ENCODE measurements at regions not wholly inside any gene's neighbourhood (a gene's known extent, or its start where the extent isn't known, plus 50 kb on each side); places are given as distances from the start of the nearest gene placed in this dataset.

- TF ChIP-seq POLR2A (IDR thresholded peaks at IDR 0.05; ENCODE audit: low read length) (no peak), GATA1 (IDR thresholded peaks at IDR 0.05; ENCODE audit: low read depth, low read length) (no peak)
Observed at GRCh38 chr6:15876406-15876805, 213.6 kb upstream of the DTNBP1 start.

GRCh38 chr6:15875797-15876196 is 213.0 kb upstream of the DTNBP1 start:
- no peak for DNase-seq
- no peak for TF ChIP-seq POLR2A (IDR thresholded peaks at IDR 0.05; ENCODE audit: low read length)
- no peak for TF ChIP-seq GATA1 (IDR thresholded peaks at IDR 0.05; ENCODE audit: low read depth, low read length)

More at GRCh38 chr6:15876406-15876805, 213.6 kb upstream of the DTNBP1 start:
- no peak for DNase-seq

- no peak for DNase-seq
- TF ChIP-seq GATA1 (IDR thresholded peaks at IDR 0.05; ENCODE audit: low read depth, low read length): no peak
- TF ChIP-seq POLR2A (IDR thresholded peaks at IDR 0.05; ENCODE audit: low read length): no peak
Observed at GRCh38 chr6:15874821-15875220, 212.0 kb upstream of the DTNBP1 start.

- DNase-seq: no peak
- TF ChIP-seq POLR2A (IDR thresholded peaks at IDR 0.05; ENCODE audit: low read length) (no peak), GATA1 (IDR thresholded peaks at IDR 0.05; ENCODE audit: low read depth, low read length) (no peak)
Observed at GRCh38 chr6:15874326-15874725, 211.5 kb upstream of the DTNBP1 start.

- DNase-seq: peak in 1 of 2 experiments; percentile 5
- TF ChIP-seq GATA1 (IDR thresholded peaks at IDR 0.05; ENCODE audit: low read depth, low read length): no peak
Observed at GRCh38 chr6:15872241-15873103, 209.6 kb upstream of the DTNBP1 start.

GRCh38 chr6:15871276-15871675 is 208.4 kb upstream of the DTNBP1 start:
- TF ChIP-seq POLR2A (IDR thresholded peaks at IDR 0.05; ENCODE audit: low read length): no peak
- no peak for TF ChIP-seq GATA1 (IDR thresholded peaks at IDR 0.05; ENCODE audit: low read depth, low read length)
- DNase-seq: no peak

GRCh38 chr6:15870333-15871043 is 207.7 kb upstream of the DTNBP1 start:
- no peak for DNase-seq
- TF ChIP-seq POLR2A (IDR thresholded peaks at IDR 0.05; ENCODE audit: low read length) (no peak), GATA1 (IDR thresholded peaks at IDR 0.05; ENCODE audit: low read depth, low read length) (no peak)

GRCh38 chr6:15864708-15865062 is 201.9 kb upstream of the DTNBP1 start:
- TF ChIP-seq POLR2A (IDR thresholded peaks at IDR 0.05; ENCODE audit: low read length): no peak
- no peak for TF ChIP-seq GATA1 (IDR thresholded peaks at IDR 0.05; ENCODE audit: low read depth, low read length)
- DNase-seq: no peak

GRCh38 chr6:15864038-15864707 is 201.3 kb upstream of the DTNBP1 start:
- DNase-seq: no peak
- TF ChIP-seq POLR2A (IDR thresholded peaks at IDR 0.05; ENCODE audit: low read length): no peak
- TF ChIP-seq GATA1 (IDR thresholded peaks at IDR 0.05; ENCODE audit: low read depth, low read length): no peak

- no peak for DNase-seq
- no peak for TF ChIP-seq GATA1 (IDR thresholded peaks at IDR 0.05; ENCODE audit: low read depth, low read length)
- no peak for TF ChIP-seq POLR2A (IDR thresholded peaks at IDR 0.05; ENCODE audit: low read length)
Observed at GRCh38 chr6:15862810-15863209, 200.0 kb upstream of the DTNBP1 start.

GRCh38 chr6:15861486-15861885 is 198.7 kb upstream of the DTNBP1 start:
- TF ChIP-seq POLR2A (IDR thresholded peaks at IDR 0.05; ENCODE audit: low read length) (no peak), GATA1 (IDR thresholded peaks at IDR 0.05; ENCODE audit: low read depth, low read length) (no peak)

GRCh38 chr6:15854826-15855710 is 192.2 kb upstream of the DTNBP1 start:
- DNase-seq: no peak

More at GRCh38 chr6:15861486-15861885, 198.7 kb upstream of the DTNBP1 start:
- no peak for DNase-seq

GRCh38 chr6:15854378-15854777 is 191.6 kb upstream of the DTNBP1 start:
- TF ChIP-seq GATA1 (IDR thresholded peaks at IDR 0.05; ENCODE audit: low read depth, low read length): no peak
- no peak for TF ChIP-seq POLR2A (IDR thresholded peaks at IDR 0.05; ENCODE audit: low read length)
- DNase-seq: no peak

More at GRCh38 chr6:15854826-15855710, 192.2 kb upstream of the DTNBP1 start:
- TF ChIP-seq GATA1 (IDR thresholded peaks at IDR 0.05; ENCODE audit: low read depth, low read length): no peak
- TF ChIP-seq POLR2A (IDR thresholded peaks at IDR 0.05; ENCODE audit: low read length): no peak
